Ishikawa (cell line): ENCODE measurements at regions not wholly inside any gene's neighbourhood (a gene's known extent, or its start where the extent isn't known, plus 50 kb on each side); places are given as distances from the start of the nearest gene placed in this dataset.

Experiments used
- CEBPB ChIP-seq: IDR thresholded peaks from 2 replicates; pipeline ENCODE4 v1.6.1; 2012
- EP300 ChIP-seq: IDR thresholded peaks from 2 replicates; pipeline ENCODE4 v1.6.1; 2012; ENCODE audit warnings: borderline replicate concordance
- TAF1 ChIP-seq: IDR thresholded peaks from 2 replicates; pipeline ENCODE4 v1.6.1; 2012; ENCODE audit warnings: low read depth, mild to moderate bottlenecking
- TF ChIP-seq, protein P1 (sequence below): IDR thresholded peaks from 2 replicates; pipeline ENCODE4 v1.6.1; 2012; ENCODE audit warnings: low read depth, mild to moderate bottlenecking

DNA sequence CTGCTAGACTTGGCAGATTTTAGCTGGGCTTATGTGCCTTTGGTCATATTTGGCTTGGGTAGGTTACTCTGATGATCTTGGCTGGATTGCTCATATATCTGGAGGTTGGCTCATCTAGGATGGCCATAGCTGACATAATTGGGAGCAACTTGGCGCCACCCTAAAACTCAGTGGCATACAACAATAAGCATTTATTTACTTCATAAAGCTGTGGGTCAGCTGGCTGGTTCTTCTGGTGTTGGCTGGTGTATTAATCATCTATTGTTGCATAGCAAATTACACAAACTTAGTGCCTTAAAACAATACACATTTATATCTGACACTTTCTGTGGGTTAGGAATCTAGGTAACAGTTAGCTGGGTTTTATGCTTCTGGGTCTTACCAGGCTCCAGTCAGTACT lies 297.3 kb upstream of the JAG1 start:
- TF ChIP-seq TAF1 (no peak), EP300 (no peak), CEBPB (no peak)
- TF ChIP-seq, protein P1, sequence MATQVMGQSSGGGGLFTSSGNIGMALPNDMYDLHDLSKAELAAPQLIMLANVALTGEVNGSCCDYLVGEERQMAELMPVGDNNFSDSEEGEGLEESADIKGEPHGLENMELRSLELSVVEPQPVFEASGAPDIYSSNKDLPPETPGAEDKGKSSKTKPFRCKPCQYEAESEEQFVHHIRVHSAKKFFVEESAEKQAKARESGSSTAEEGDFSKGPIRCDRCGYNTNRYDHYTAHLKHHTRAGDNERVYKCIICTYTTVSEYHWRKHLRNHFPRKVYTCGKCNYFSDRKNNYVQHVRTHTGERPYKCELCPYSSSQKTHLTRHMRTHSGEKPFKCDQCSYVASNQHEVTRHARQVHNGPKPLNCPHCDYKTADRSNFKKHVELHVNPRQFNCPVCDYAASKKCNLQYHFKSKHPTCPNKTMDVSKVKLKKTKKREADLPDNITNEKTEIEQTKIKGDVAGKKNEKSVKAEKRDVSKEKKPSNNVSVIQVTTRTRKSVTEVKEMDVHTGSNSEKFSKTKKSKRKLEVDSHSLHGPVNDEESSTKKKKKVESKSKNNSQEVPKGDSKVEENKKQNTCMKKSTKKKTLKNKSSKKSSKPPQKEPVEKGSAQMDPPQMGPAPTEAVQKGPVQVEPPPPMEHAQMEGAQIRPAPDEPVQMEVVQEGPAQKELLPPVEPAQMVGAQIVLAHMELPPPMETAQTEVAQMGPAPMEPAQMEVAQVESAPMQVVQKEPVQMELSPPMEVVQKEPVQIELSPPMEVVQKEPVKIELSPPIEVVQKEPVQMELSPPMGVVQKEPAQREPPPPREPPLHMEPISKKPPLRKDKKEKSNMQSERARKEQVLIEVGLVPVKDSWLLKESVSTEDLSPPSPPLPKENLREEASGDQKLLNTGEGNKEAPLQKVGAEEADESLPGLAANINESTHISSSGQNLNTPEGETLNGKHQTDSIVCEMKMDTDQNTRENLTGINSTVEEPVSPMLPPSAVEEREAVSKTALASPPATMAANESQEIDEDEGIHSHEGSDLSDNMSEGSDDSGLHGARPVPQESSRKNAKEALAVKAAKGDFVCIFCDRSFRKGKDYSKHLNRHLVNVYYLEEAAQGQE: no peak
